ENCODE measurements at regions not wholly inside any gene's neighbourhood (a gene's known extent, or its start where the extent isn't known, plus 50 kb on each side); places are given as distances from the start of the nearest gene placed in this dataset.
A peak's percentile ranks its signal among the peaks of the same experiment; 100 is the strongest.

- no peaks in the 10 kb centered on the region for H3K36me3 ChIP-seq (ENCODE audit: low read depth)
- DNase-seq = no peak
- H3K9me3 ChIP-seq = no peaks in the 10 kb centered on the region
- H3K4me3 ChIP-seq = no peak overlapping the region
- TF ChIP-seq, protein P1, sequence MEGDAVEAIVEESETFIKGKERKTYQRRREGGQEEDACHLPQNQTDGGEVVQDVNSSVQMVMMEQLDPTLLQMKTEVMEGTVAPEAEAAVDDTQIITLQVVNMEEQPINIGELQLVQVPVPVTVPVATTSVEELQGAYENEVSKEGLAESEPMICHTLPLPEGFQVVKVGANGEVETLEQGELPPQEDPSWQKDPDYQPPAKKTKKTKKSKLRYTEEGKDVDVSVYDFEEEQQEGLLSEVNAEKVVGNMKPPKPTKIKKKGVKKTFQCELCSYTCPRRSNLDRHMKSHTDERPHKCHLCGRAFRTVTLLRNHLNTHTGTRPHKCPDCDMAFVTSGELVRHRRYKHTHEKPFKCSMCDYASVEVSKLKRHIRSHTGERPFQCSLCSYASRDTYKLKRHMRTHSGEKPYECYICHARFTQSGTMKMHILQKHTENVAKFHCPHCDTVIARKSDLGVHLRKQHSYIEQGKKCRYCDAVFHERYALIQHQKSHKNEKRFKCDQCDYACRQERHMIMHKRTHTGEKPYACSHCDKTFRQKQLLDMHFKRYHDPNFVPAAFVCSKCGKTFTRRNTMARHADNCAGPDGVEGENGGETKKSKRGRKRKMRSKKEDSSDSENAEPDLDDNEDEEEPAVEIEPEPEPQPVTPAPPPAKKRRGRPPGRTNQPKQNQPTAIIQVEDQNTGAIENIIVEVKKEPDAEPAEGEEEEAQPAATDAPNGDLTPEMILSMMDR (IDR thresholded peaks at IDR 0.05) = no peak
- ATAC-seq = peak; percentile 53
- H3K4me1 ChIP-seq (ENCODE audit: low read depth) = peaks cover 9% of the 10 kb centered on the region
- intact Hi-C loops (cut with DNase I, micrococcal nuclease) = no loop called here
Measured at GRCh38 chr2:62568983-62569837, 63.2 kb upstream of the TMEM17 start.

GRCh38 chr2:62568074-62568473, 62.1 kb upstream of the TMEM17 start:
- no peak for ATAC-seq
- H3K9me3 ChIP-seq = no peaks in the 10 kb centered on the region
- DNase-seq = no peak
- intact Hi-C loops (cut with DNase I, micrococcal nuclease) = no loop called here
- H3K4me1 ChIP-seq (ENCODE audit: low read depth) = peaks cover 9% of the 10 kb centered on the region
- no peaks in the 10 kb centered on the region for H3K36me3 ChIP-seq (ENCODE audit: low read depth)
- H3K4me3 ChIP-seq = no peak overlapping the region
- TF ChIP-seq, protein P1 (IDR thresholded peaks at IDR 0.05) = no peak

DNA sequence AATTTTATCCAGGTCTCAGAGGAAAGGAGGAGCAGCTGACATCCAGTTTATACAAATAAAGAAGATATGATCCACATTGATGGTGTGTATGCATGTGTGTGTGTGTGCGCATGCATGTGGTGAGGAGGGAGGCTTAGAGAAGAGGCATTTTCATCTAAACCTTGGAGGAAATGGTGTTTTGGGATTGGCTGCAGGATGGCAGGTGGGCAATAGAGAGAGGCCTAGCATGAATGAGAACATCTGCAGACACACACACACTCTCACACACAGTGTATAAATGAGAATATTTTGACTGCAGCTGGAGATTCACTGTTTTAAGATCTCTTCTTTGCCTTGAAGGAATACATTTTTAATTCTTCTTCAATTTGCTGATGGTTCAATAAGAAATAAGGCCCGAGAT, 61.7 kb upstream of the TMEM17 start:
- DNase-seq = no peak
- ATAC-seq = no peak
- H3K4me3 ChIP-seq = no peak overlapping the region
- no peaks in the 10 kb centered on the region for H3K36me3 ChIP-seq (ENCODE audit: low read depth)
- H3K9me3 ChIP-seq = no peaks in the 10 kb centered on the region
- H3K4me1 ChIP-seq (ENCODE audit: low read depth) = peaks cover 9% of the 10 kb centered on the region
- TF ChIP-seq, protein P1 (IDR thresholded peaks at IDR 0.05) = no peak
- intact Hi-C loops (cut with DNase I, micrococcal nuclease) = no loop called here

DNA sequence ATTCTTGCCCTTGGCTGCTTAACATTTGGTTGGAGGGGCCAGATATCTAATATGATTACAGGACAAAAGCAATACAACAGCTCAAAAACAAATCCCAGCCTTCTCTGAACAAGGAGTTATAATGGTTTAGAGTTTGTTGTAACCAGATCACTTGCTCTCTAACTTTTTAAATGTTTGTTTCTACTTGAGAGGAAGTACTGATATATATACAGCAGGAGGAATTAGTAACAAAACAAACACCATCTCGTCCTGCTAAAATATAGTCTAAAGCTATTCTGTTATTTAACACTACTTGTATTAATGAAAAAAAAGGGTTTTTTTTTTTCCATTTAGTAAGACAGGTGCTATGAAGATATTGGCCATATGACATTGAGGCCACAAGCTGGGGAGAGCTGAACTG, 60.9 kb upstream of the TMEM17 start:
- Histone ChIP-seq H3K4me3 (no peak overlapping the region), H3K9me3 (no peaks in the 10 kb centered on the region), H3K36me3 (ENCODE audit: low read depth) (no peaks in the 10 kb centered on the region), H3K4me1 (ENCODE audit: low read depth) (peaks cover 9% of the 10 kb centered on the region)
- DNase-seq = no peak
- intact Hi-C loops (cut with DNase I, micrococcal nuclease) = no loop called here
- TF ChIP-seq, protein P1 (IDR thresholded peaks at IDR 0.05) = no peak
- ATAC-seq = no peak

- ATAC-seq (no peak), DNase-seq (no peak)
- Histone ChIP-seq H3K36me3 (ENCODE audit: low read depth) (no peaks in the 10 kb centered on the region), H3K9me3 (no peaks in the 10 kb centered on the region), H3K4me1 (ENCODE audit: low read depth) (no peaks in the 10 kb centered on the region), H3K4me3 (no peak overlapping the region)
- TF ChIP-seq, protein P1 (IDR thresholded peaks at IDR 0.05) = no peak
- intact Hi-C loops (cut with DNase I, micrococcal nuclease) = no loop called here
Measured at GRCh38 chr2:62565309-62565908, 59.4 kb upstream of the TMEM17 start.

Measured in mucosa of descending colon (tissue), 3 donors.